ENCODE measurements at regions not wholly inside any gene's neighbourhood (a gene's known extent, or its start where the extent isn't known, plus 50 kb on each side); places are given as distances from the start of the nearest gene placed in this dataset.

DNA sequence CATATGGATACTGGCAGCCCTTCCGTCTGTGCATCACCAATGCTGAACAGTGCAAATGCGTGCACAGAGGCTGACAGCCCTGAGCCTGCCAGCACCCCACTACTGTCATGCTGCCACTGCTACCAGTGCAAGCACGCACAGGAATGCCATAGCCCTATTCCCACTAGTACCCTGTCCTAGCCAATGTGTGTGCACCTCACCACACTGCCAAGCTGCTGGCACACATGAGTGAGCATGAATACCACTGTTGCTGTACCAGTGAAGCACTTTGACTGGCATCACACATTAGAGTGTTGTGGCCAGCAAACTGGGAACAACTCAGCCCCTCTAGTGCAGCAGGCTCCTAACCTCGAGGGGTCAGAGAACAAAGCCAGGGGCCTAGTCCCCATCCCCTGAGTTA is 102.9 kb upstream of the PCDH10 start:
- H3K79me2 ChIP-seq: no peaks in the 10 kb centered on the region
- H3K27me3 ChIP-seq: no peaks in the 10 kb centered on the region
- no peaks in the 10 kb centered on the region for H3K36me3 ChIP-seq (replicated peaks; ENCODE audit: insufficient read depth, low read depth)
- H3K9me3 ChIP-seq (ENCODE audit: low read depth): no peaks in the 10 kb centered on the region
- DNase-seq (ENCODE audit: low spot score): no peak
- H3K4me1 ChIP-seq (ENCODE audit: insufficient read depth): no peaks in the 10 kb centered on the region
- no peak overlapping the region for H3K27ac ChIP-seq
- TF ChIP-seq EZH2phosphoT487 (IDR thresholded peaks at IDR 0.05; ENCODE audit: low read depth, severe bottlenecking, unreplicated experiment) (no peak), EZH2 (IDR thresholded peaks at IDR 0.05; ENCODE audit: borderline replicate concordance) (no peak)
- TF ChIP-seq, protein P1, sequence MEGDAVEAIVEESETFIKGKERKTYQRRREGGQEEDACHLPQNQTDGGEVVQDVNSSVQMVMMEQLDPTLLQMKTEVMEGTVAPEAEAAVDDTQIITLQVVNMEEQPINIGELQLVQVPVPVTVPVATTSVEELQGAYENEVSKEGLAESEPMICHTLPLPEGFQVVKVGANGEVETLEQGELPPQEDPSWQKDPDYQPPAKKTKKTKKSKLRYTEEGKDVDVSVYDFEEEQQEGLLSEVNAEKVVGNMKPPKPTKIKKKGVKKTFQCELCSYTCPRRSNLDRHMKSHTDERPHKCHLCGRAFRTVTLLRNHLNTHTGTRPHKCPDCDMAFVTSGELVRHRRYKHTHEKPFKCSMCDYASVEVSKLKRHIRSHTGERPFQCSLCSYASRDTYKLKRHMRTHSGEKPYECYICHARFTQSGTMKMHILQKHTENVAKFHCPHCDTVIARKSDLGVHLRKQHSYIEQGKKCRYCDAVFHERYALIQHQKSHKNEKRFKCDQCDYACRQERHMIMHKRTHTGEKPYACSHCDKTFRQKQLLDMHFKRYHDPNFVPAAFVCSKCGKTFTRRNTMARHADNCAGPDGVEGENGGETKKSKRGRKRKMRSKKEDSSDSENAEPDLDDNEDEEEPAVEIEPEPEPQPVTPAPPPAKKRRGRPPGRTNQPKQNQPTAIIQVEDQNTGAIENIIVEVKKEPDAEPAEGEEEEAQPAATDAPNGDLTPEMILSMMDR (IDR thresholded peaks at IDR 0.05; ENCODE audit: poor library complexity): no peak
- 89% methylated on average over 4 of the region's 4 CpGs for WGBS (ENCODE audit: low lambda C conversion rate, missing lambda C conversion rate)
- no peak overlapping the region for H3K4me3 ChIP-seq
- no peak overlapping the region for H2AFZ ChIP-seq
- H4K20me1 ChIP-seq (ENCODE audit: insufficient read depth, poor library complexity, severe bottlenecking): no peaks in the 10 kb centered on the region
- H3K9me2 ChIP-seq (replicated peaks; ENCODE audit: insufficient read depth): no peaks in the 10 kb centered on the region
- no peak overlapping the region for H3K4me2 ChIP-seq

DNA sequence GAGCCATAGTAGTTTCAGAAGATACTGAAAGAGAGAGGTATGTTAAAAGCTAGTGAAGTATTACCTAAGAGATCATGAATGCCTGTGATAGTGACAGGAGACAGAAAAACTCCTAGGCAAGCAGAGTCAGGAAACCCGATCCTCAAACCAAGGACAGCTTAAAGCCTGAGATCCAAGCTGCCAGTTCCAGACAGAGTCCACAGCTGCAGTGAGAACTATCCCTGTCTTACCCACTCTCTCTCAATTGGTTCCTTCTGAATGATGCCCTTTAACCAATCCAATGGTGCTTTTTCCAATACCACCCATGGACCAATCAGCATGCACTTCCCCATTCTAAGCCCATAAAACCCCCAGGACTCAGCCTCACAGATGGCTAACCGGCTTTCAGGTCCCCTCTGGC is 90.4 kb upstream of the PCDH10 start:
- H3K9me3 ChIP-seq (ENCODE audit: low read depth): no peaks in the 10 kb centered on the region
- H3K4me1 ChIP-seq (ENCODE audit: insufficient read depth): no peaks in the 10 kb centered on the region
- H3K27me3 ChIP-seq: no peaks in the 10 kb centered on the region
- no peaks in the 10 kb centered on the region for H4K20me1 ChIP-seq (ENCODE audit: insufficient read depth, poor library complexity, severe bottlenecking)
- no peak overlapping the region for H3K4me2 ChIP-seq
- WGBS (ENCODE audit: low lambda C conversion rate, missing lambda C conversion rate): 40% methylated on average over 2 of the region's 2 CpGs
- H3K4me3 ChIP-seq: no peak overlapping the region
- no peak overlapping the region for H3K27ac ChIP-seq
- H3K36me3 ChIP-seq (replicated peaks; ENCODE audit: insufficient read depth, low read depth): no peaks in the 10 kb centered on the region
- H3K79me2 ChIP-seq: no peaks in the 10 kb centered on the region
- H2AFZ ChIP-seq: no peak overlapping the region
- TF ChIP-seq EZH2 (IDR thresholded peaks at IDR 0.05; ENCODE audit: borderline replicate concordance): no peak
- TF ChIP-seq, protein P1 (IDR thresholded peaks at IDR 0.05; ENCODE audit: poor library complexity): no peak
- TF ChIP-seq EZH2phosphoT487 (IDR thresholded peaks at IDR 0.05; ENCODE audit: low read depth, severe bottlenecking, unreplicated experiment): no peak
- no peak for DNase-seq (ENCODE audit: low spot score)
- H3K9me2 ChIP-seq (replicated peaks; ENCODE audit: insufficient read depth): no peaks in the 10 kb centered on the region

DNA sequence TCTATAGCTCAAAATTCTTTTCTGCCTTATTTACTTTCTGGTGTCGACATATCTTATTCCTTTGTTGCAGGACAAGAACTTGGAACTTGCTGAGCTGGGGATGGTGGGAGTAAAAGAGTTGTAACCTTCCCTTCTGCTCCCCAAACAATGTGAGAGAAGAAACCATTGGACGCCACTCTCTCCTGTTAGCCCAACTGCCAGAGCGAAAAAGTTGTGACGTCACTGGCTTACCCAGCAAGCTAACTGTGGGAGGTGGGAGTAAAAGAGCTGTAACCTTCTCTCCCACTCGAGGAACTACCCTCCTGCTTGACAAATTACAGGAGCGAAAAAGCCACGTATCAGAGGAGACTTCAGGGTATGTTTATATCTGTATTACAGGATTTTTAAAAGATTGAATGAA is 90.0 kb upstream of the PCDH10 start:
- Histone ChIP-seq H3K79me2 (no peaks in the 10 kb centered on the region), H3K4me3 (no peak overlapping the region), H3K9me3 (ENCODE audit: low read depth) (no peaks in the 10 kb centered on the region), H3K9me2 (replicated peaks; ENCODE audit: insufficient read depth) (no peaks in the 10 kb centered on the region), H2AFZ (no peak overlapping the region), H3K27ac (no peak overlapping the region), H3K27me3 (no peaks in the 10 kb centered on the region), H3K4me2 (no peak overlapping the region), H4K20me1 (ENCODE audit: insufficient read depth, poor library complexity, severe bottlenecking) (no peaks in the 10 kb centered on the region), H3K4me1 (ENCODE audit: insufficient read depth) (no peaks in the 10 kb centered on the region), H3K36me3 (replicated peaks; ENCODE audit: insufficient read depth, low read depth) (no peaks in the 10 kb centered on the region)
- no peak for TF ChIP-seq EZH2phosphoT487 (IDR thresholded peaks at IDR 0.05; ENCODE audit: low read depth, severe bottlenecking, unreplicated experiment)
- no peak for TF ChIP-seq EZH2 (IDR thresholded peaks at IDR 0.05; ENCODE audit: borderline replicate concordance)
- TF ChIP-seq, protein P1 (IDR thresholded peaks at IDR 0.05; ENCODE audit: poor library complexity): no peak
- WGBS (ENCODE audit: low lambda C conversion rate, missing lambda C conversion rate): 72% methylated on average over 7 of the region's 7 CpGs
- no peak for DNase-seq (ENCODE audit: low spot score)

DNA sequence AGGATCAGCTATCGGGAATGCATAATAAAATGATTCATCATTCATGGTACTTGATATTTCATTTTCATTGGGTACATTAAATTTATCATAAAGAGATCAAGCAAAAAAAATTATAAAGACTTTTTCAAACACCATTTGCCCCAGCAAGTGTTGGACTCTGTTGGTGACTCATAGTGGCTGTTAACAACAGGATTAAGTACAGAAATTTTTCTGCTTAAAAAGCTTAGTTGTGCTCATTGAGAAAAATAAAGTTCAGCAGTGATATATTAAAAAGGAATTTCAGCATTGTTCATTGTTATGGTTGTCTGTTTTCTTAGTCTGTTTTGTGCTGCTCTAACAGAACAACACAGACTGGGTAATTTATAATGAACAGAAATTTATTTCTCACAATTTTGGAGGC is 86.2 kb upstream of the PCDH10 start:
- Histone ChIP-seq H3K79me2 (no peaks in the 10 kb centered on the region), H2AFZ (no peak overlapping the region), H3K4me2 (no peak overlapping the region), H3K9me3 (ENCODE audit: low read depth) (no peaks in the 10 kb centered on the region), H3K27me3 (no peaks in the 10 kb centered on the region), H3K27ac (no peak overlapping the region), H3K36me3 (replicated peaks; ENCODE audit: insufficient read depth, low read depth) (no peaks in the 10 kb centered on the region), H3K4me3 (no peak overlapping the region), H3K4me1 (ENCODE audit: insufficient read depth) (no peaks in the 10 kb centered on the region), H4K20me1 (ENCODE audit: insufficient read depth, poor library complexity, severe bottlenecking) (no peaks in the 10 kb centered on the region), H3K9me2 (replicated peaks; ENCODE audit: insufficient read depth) (no peaks in the 10 kb centered on the region)
- 87% methylated on average over 1 of the region's 1 CpG for WGBS (ENCODE audit: low lambda C conversion rate, missing lambda C conversion rate)
- no peak for TF ChIP-seq EZH2 (IDR thresholded peaks at IDR 0.05; ENCODE audit: borderline replicate concordance)
- TF ChIP-seq, protein P1 (IDR thresholded peaks at IDR 0.05; ENCODE audit: poor library complexity): no peak
- no peak for DNase-seq (ENCODE audit: low spot score)
